ENCODE measurements at regions not wholly inside any gene's neighbourhood (a gene's known extent, or its start where the extent isn't known, plus 50 kb on each side); places are given as distances from the start of the nearest gene placed in this dataset.

GRCh38 chr18:11506856-11507255, 102.5 kb upstream of the SLC35G4 start:
- Histone ChIP-seq H3K36me3 (no peaks in the 10 kb centered on the region), H3K27ac (no peak overlapping the region), H3K4me3 (no peak overlapping the region), H3K27me3 (no peaks in the 10 kb centered on the region), H3K4me1 (no peaks in the 10 kb centered on the region), H3K9me3 (no peaks in the 10 kb centered on the region)
- no peak for DNase-seq (ENCODE audit: low spot score in 2 of 2)
- 64% methylated on average over 6 of the region's 6 CpGs for WGBS
- no peak for TF ChIP-seq CTCF (IDR thresholded peaks at IDR 0.05)
- no peak for TF ChIP-seq POLR2AphosphoS5 (IDR thresholded peaks at IDR 0.05)
- TF ChIP-seq POLR2A (IDR thresholded peaks at IDR 0.05), result no peak
- no peak for TF ChIP-seq EP300 (IDR thresholded peaks at IDR 0.05)

GRCh38 chr18:11505993-11506392, 103.4 kb upstream of the SLC35G4 start:
- Histone ChIP-seq H3K27me3 (no peaks in the 10 kb centered on the region), H3K4me3 (no peak overlapping the region), H3K9me3 (no peaks in the 10 kb centered on the region), H3K27ac (no peak overlapping the region), H3K4me1 (no peaks in the 10 kb centered on the region), H3K36me3 (no peaks in the 10 kb centered on the region)
- DNase-seq (ENCODE audit: low spot score in 2 of 2), result no peak
- 61% methylated on average over 5 of the region's 5 CpGs for WGBS
- no peak for TF ChIP-seq POLR2A (IDR thresholded peaks at IDR 0.05)
- TF ChIP-seq EP300 (IDR thresholded peaks at IDR 0.05), result no peak
- no peak for TF ChIP-seq CTCF (IDR thresholded peaks at IDR 0.05)
- no peak for TF ChIP-seq POLR2AphosphoS5 (IDR thresholded peaks at IDR 0.05)

GRCh38 chr18:11504962-11505361, 104.4 kb upstream of the SLC35G4 start:
- H3K27me3 ChIP-seq, result no peaks in the 10 kb centered on the region
- H3K4me3 ChIP-seq, result no peak overlapping the region
- no peak overlapping the region for H3K27ac ChIP-seq
- WGBS, result 69% methylated on average over 6 of the region's 6 CpGs
- no peaks in the 10 kb centered on the region for H3K36me3 ChIP-seq
- no peak for TF ChIP-seq POLR2AphosphoS5 (IDR thresholded peaks at IDR 0.05)
- TF ChIP-seq POLR2A (IDR thresholded peaks at IDR 0.05), result no peak
- no peak for TF ChIP-seq CTCF (IDR thresholded peaks at IDR 0.05)
- no peak for TF ChIP-seq EP300 (IDR thresholded peaks at IDR 0.05)
- no peak for DNase-seq (ENCODE audit: low spot score in 2 of 2)
- no peaks in the 10 kb centered on the region for H3K4me1 ChIP-seq
- no peaks in the 10 kb centered on the region for H3K9me3 ChIP-seq

GRCh38 chr18:11502368-11502767, 107.0 kb upstream of the SLC35G4 start:
- H3K4me3 ChIP-seq, result no peak overlapping the region
- H3K27me3 ChIP-seq, result no peaks in the 10 kb centered on the region
- H3K36me3 ChIP-seq, result no peaks in the 10 kb centered on the region
- 86% methylated on average over 1 of the region's 1 CpG for WGBS
- H3K27ac ChIP-seq, result no peak overlapping the region
- no peak for TF ChIP-seq EP300 (IDR thresholded peaks at IDR 0.05)
- TF ChIP-seq POLR2A (IDR thresholded peaks at IDR 0.05), result no peak
- no peak for TF ChIP-seq POLR2AphosphoS5 (IDR thresholded peaks at IDR 0.05)
- no peak for TF ChIP-seq CTCF (IDR thresholded peaks at IDR 0.05)
- DNase-seq (ENCODE audit: low spot score in 2 of 2), result no peak
- no peaks in the 10 kb centered on the region for H3K9me3 ChIP-seq
- no peaks in the 10 kb centered on the region for H3K4me1 ChIP-seq

- 81% methylated on average over 4 of the region's 4 CpGs for WGBS
- Histone ChIP-seq H3K36me3 (no peaks in the 10 kb centered on the region), H3K27me3 (no peaks in the 10 kb centered on the region), H3K27ac (no peak overlapping the region), H3K9me3 (no peaks in the 10 kb centered on the region), H3K4me3 (no peak overlapping the region), H3K4me1 (no peaks in the 10 kb centered on the region)
- no peak for DNase-seq (ENCODE audit: low spot score in 2 of 2)
- no peak for TF ChIP-seq POLR2A (IDR thresholded peaks at IDR 0.05)
- no peak for TF ChIP-seq CTCF (IDR thresholded peaks at IDR 0.05)
- TF ChIP-seq EP300 (IDR thresholded peaks at IDR 0.05), result no peak
- no peak for TF ChIP-seq POLR2AphosphoS5 (IDR thresholded peaks at IDR 0.05)
These were observed 108.0 kb upstream of the SLC35G4 start for GRCh38 chr18:11501352-11501751.
